ENCODE measurements at regions not wholly inside any gene's neighbourhood (a gene's known extent, or its start where the extent isn't known, plus 50 kb on each side); places are given as distances from the start of the nearest gene placed in this dataset.

GRCh38 chr13:106873810-106874209, 305.9 kb upstream of the ARGLU1 start:
- Histone ChIP-seq H3K27me3 (ENCODE audit: low read length) (no peaks in the 10 kb centered on the region; the same call in 1 of the 2 replicates), H3K36me3 (ENCODE audit: low read depth, low read length) (no peaks in the 10 kb centered on the region), H3K9me2 (replicated peaks; ENCODE audit: low read length) (no peaks in the 10 kb centered on the region), H3K9me3 (ENCODE audit: low read length) (no peaks in the 10 kb centered on the region), H4K20me1 (ENCODE audit: low read length) (no peaks in the 10 kb centered on the region), H3K27ac (ENCODE audit: low read length) (no peak overlapping the region), H3K4me2 (ENCODE audit: low read length) (no peak overlapping the region), H3F3A (ENCODE audit: low read length, unreplicated experiment) (no peaks in the 10 kb centered on the region), H3K4me3 (ENCODE audit: low read length) (no peak overlapping the region), H3K79me2 (ENCODE audit: low read length) (no peaks in the 10 kb centered on the region), H3K4me1 (ENCODE audit: insufficient read depth, low read length) (no peaks in the 10 kb centered on the region), H2AFZ (ENCODE audit: low read length) (no peak overlapping the region), H3K9ac (ENCODE audit: low read length) (no peak overlapping the region)
- TF ChIP-seq CTCF (conservative IDR thresholded peaks at IDR 0.05; ENCODE audit: low read depth, low read length) (no peak), EZH2 (IDR thresholded peaks at IDR 0.05; ENCODE audit: low read length, unreplicated experiment) (no peak), EZH2phosphoT487 (IDR thresholded peaks at IDR 0.05; ENCODE audit: borderline replicate concordance, low read length) (no peak)
- intact Hi-C loops (cut with micrococcal nuclease) = no loop called here
- DNase-seq = no peak
- CTCF ChIA-PET = no interaction called here
- BruUV-seq (replicated peaks) = no TSS peak
- ATAC-seq = no peak
- POLR2A ChIA-PET (ENCODE audit: unreplicated experiment) = no interaction called here

- no peak overlapping the region for H3K27ac ChIP-seq (ENCODE audit: low read length)
- ATAC-seq (peak; percentile 31; the same call in 1 of the 2 replicates), DNase-seq (peak; percentile 2)
- no peaks in the 10 kb centered on the region for H3K9me2 ChIP-seq (replicated peaks; ENCODE audit: low read length)
- no peaks in the 10 kb centered on the region for H3K79me2 ChIP-seq (ENCODE audit: low read length)
- H3K4me3 ChIP-seq (ENCODE audit: low read length) = peak overlapping the region; percentile 32; the same call in 1 of the 2 replicates
- no peaks in the 10 kb centered on the region for H3K4me1 ChIP-seq (ENCODE audit: insufficient read depth, low read length)
- TF ChIP-seq EZH2 (IDR thresholded peaks at IDR 0.05; ENCODE audit: low read length, unreplicated experiment) (no peak), EZH2phosphoT487 (IDR thresholded peaks at IDR 0.05; ENCODE audit: borderline replicate concordance, low read length) (no peak), CTCF (conservative IDR thresholded peaks at IDR 0.05; ENCODE audit: low read depth, low read length) (no peak)
- CTCF ChIA-PET = no interaction called here
- intact Hi-C loops (cut with micrococcal nuclease) = no loop called here
- H3K36me3 ChIP-seq (ENCODE audit: low read depth, low read length) = no peaks in the 10 kb centered on the region
- no peaks in the 10 kb centered on the region for H4K20me1 ChIP-seq (ENCODE audit: low read length)
- peaks cover 8% of the 10 kb centered on the region; the same call in 1 of the 2 replicates for H3K27me3 ChIP-seq (ENCODE audit: low read length)
- POLR2A ChIA-PET (ENCODE audit: unreplicated experiment) = no interaction called here
- peak overlapping the region; percentile 37; the same call in 1 of the 2 replicates for H3K4me2 ChIP-seq (ENCODE audit: low read length)
- peak overlapping the region; percentile 48; the same call in 1 of the 2 replicates for H2AFZ ChIP-seq (ENCODE audit: low read length)
- H3K9ac ChIP-seq (ENCODE audit: low read length) = no peak overlapping the region
- H3F3A ChIP-seq (ENCODE audit: low read length, unreplicated experiment) = no peaks in the 10 kb centered on the region
- H3K9me3 ChIP-seq (ENCODE audit: low read length) = no peaks in the 10 kb centered on the region
- BruUV-seq (replicated peaks) = no TSS peak
Observed at GRCh38 chr13:106867249-106867648, 299.3 kb upstream of the ARGLU1 start.

GRCh38 chr13:106865716-106866440, 297.9 kb upstream of the ARGLU1 start:
- Histone ChIP-seq H3K9me2 (replicated peaks; ENCODE audit: low read length) (no peaks in the 10 kb centered on the region), H3K4me2 (ENCODE audit: low read length) (no peak overlapping the region), H2AFZ (ENCODE audit: low read length) (no peak overlapping the region), H3K79me2 (ENCODE audit: low read length) (no peaks in the 10 kb centered on the region), H4K20me1 (ENCODE audit: low read length) (no peaks in the 10 kb centered on the region), H3K4me1 (ENCODE audit: insufficient read depth, low read length) (peaks cover 5% of the 10 kb centered on the region; the same call in 1 of the 2 replicates), H3K4me3 (ENCODE audit: low read length) (no peak overlapping the region), H3F3A (ENCODE audit: low read length, unreplicated experiment) (no peaks in the 10 kb centered on the region), H3K9me3 (ENCODE audit: low read length) (no peaks in the 10 kb centered on the region), H3K27ac (ENCODE audit: low read length) (no peak overlapping the region), H3K9ac (ENCODE audit: low read length) (no peak overlapping the region), H3K27me3 (ENCODE audit: low read length) (peaks cover 8% of the 10 kb centered on the region; the same call in 1 of the 2 replicates), H3K36me3 (ENCODE audit: low read depth, low read length) (no peaks in the 10 kb centered on the region)
- ChIA-PET CTCF (no interaction called here), POLR2A (ENCODE audit: unreplicated experiment) (no interaction called here)
- BruUV-seq (replicated peaks) = no TSS peak
- ATAC-seq (no peak), DNase-seq (no peak)
- TF ChIP-seq EZH2 (IDR thresholded peaks at IDR 0.05; ENCODE audit: low read length, unreplicated experiment) = no peak
- TF ChIP-seq CTCF (conservative IDR thresholded peaks at IDR 0.05; ENCODE audit: low read depth, low read length) = no peak
- TF ChIP-seq EZH2phosphoT487 (IDR thresholded peaks at IDR 0.05; ENCODE audit: borderline replicate concordance, low read length) = no peak
- intact Hi-C loops (cut with micrococcal nuclease) = no loop called here

Measured in PC-3 (cell line).